Activated CD4-positive, CD25-positive, alpha-beta regulatory T cell treated with anti-CD3 and anti-CD28 coated beads, Interleukin-2, amount 50 U/mL, for 72 hours (primary cell): ENCODE measurements at regions not wholly inside any gene's neighbourhood (a gene's known extent, or its start where the extent isn't known, plus 50 kb on each side); places are given as distances from the start of the nearest gene placed in this dataset.
"Not testable (repeated sequence)": the region's sequence is repeated elsewhere in the genome, so short reads cannot be mapped to it uniquely, and the experiment has no call there.

ENCODE experiments used
- DNase-seq: peaks from one replicate; pipeline ENCODE4 v3.0.0; 2021

DNA sequence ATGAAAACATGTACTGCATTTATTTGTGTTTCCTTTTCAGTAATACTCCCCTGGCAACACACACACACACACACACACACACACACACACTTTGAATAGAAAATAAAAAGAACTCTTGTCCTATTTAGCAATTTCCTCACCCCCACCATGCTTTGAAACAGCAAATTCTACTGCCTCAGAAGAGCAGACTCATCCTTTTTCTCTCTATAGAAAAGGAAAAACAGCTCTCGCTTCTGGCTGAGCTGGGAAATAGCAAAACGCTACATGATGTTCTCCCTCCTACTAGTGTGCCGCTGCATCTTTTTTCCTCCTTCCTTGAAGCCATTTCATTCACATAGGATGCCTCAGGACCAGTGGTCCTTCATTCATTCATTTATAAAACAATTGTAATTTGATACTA is 453.6 kb downstream of the CSNK1G3 start:
- no peak for DNase-seq

DNA sequence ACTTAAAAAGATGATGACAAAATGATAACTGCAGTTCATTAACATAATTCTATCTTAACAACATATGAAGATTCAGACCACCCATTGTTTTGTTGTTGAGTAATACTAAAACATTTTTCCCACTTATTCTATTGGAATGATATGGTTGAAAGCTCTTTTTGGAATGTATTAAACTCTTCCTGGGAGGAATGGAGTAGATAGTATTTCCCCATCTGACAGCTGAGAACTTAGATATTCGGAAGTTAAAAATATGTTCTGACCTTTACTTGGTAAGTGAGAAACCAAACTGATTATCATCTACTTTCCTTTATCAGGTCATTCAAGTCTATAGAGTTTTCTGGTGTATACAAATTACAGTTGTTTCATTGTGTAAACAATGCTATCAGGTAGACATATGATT is 452.9 kb downstream of the CSNK1G3 start:
- no peak for DNase-seq

DNA sequence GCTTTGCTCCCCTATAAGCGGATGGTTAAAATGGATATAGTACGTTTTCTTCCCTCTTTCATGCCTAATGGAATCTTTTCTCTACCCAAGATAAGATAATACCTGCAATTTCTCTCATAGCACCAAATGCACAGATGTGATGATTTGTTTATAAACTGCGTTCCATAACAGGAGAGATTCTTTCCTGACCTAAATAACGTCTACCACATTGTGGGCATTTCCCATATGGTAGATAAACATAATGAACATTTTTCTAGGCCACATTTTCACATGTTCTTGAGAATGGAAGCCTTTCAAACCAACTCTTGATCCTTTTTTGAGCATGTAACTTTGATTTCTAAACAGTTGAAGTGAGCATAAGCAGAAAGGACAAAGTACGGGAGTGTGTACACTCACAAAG is 448.5 kb downstream of the CSNK1G3 start:
- DNase-seq, result no peak

DNA sequence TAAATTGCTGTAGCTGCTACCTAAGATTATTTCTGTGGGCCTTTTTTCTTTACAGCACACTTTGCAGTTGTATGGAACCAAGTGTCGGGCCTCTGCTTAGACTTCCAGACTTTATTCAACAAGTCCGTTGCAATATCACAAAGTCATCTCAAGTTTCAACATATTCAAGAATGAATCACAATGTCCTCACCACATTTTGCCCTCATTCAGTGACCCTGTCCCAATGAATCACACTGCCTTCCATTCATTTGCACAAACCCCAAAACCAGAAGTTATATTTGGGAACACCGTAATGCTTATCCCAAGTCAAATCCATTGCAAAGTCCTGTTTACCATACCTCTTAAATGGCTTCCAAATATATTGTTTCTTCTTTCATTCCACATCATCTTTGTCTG is 439.6 kb downstream of the CSNK1G3 start:
- no peak for DNase-seq

GRCh38 chr5:123950701-123951581 is 439.0 kb downstream of the CSNK1G3 start:
- DNase-seq, result no peak

DNA sequence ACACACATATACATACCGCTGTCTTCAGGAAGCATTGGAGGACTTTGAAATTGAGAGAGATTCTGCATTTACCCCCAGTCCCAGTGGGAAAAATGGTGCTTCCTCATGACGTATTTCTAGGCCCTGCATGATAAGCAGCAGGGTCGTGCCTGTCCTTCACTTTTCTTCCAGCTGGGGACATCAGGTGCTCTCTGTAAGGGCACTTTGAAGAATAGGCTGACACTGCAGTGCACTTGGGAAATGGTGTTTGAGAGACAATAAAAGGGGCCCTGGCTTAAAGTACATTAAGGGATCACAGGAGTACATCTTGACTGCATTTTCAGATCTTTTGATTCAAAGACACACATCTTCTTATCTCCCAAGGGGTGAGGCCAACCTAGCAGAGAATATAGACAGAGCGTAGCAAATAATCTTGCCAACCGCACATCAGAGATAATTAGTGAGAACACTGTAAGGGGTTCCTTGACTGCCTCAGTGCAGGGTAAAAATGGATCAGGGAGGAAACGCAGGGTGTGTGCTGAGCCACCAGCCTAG is 437.9 kb downstream of the CSNK1G3 start:
- no peak for DNase-seq

DNA sequence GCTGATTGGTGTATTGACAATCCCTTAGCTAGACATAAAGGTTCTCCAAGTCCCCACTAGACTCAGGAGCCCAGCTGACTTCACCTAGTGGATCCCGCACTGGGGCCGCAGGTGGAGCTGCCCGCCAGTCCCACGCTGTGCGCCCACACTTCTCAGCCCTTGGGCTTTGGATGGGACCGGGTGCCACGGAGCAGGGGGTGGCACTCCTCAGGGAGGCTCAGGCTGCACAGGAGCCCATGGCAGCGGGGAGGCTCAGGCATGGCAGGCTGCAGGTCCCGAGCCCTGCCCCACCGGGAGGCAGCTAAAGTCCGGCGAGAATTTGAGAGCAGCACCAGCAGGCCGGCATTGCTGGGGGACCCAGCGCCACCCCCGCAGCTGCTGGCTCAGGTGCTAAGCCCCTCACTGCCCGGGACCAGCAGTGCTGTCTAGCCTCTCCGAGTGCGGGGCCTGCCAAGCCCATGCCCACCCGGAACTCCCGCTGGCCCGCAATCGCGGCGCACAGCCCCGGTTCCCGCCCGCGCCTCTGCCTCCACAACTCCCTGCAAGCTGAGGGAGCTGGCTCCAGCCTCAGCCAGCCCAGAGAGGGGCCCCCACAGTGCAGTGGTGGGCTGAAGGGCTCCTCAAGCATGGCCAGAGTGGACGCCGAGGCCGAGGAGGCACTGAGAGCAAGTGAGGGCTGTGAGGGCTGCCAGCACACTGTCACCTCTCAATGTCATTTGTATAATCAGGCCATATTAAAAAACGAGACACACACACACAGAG is 437.2 kb downstream of the CSNK1G3 start:
- DNase-seq, result no peak

GRCh38 chr5:123947797-123948196 is 435.8 kb downstream of the CSNK1G3 start:
- DNase-seq, result no peak

DNA sequence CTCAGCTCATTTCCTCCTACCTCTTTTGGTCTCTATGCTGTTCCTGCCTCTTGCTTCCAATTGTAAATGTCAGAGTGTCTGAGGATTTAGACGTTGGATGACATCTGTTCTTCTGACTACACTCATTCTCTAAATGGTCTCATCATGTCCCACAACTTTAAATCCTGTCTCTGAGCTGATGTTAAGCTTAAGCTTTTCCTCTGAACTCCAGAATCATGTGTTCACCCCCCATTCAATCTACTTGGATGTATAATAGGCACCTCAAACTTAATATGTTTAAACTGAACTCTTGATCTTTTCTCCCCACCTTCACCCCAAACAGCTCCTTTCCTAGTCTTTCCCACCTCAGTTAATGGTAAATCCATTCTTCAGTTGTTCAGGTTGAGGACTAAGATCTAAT is 433.6 kb downstream of the CSNK1G3 start:
- DNase-seq, result no peak

DNA sequence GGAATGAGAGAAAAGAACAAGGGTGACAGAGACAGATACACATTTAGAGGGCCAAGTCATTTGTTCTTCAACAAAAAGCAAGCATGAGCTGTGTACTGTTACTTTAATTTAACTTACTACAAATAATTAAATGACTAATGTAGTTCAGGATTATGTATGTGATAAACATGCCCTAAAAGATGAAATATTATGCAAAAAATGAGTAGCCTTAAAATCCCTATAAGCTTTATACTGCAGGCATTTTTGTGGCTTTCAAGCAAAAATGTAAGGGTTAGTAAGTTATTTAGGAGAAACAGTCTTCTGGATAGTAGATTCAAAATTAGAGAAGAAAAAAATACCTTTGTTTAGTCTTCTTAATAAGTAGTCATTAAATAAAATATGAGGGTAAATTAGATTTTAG is 431.2 kb downstream of the CSNK1G3 start:
- DNase-seq, result no peak

GRCh38 chr5:123940416-123940815 is 428.4 kb downstream of the CSNK1G3 start:
- no peak for DNase-seq

GRCh38 chr5:123937230-123937629 is 425.3 kb downstream of the CSNK1G3 start:
- no peak for DNase-seq

GRCh38 chr5:123936548-123936947 is 424.6 kb downstream of the CSNK1G3 start:
- DNase-seq, result no peak

- DNase-seq, result not testable (repeated sequence)
Measured at GRCh38 chr5:123933812-123934211, 421.8 kb downstream of the CSNK1G3 start.

GRCh38 chr5:123929055-123929474 is 417.1 kb downstream of the CSNK1G3 start:
- DNase-seq, result no peak

DNA sequence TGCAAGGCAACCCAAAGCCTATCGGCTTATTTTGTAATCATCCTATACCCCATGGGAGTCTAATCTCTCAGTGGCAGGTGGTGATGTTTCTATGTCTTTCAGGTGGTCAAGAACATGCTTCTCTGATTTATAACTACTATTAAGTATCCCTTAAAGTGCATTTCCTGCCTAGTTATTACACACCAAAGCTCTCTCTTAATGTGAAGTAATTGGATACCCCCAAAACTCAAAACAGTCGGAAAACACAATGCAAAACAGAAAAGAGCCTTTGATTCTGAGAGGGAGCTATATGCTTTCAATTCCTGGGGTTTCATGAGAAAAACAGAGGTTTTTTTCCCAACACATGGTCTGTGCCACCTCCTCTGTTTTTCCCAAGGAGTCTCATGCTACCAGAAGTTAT is 416.4 kb downstream of the CSNK1G3 start:
- no peak for DNase-seq

- DNase-seq, result no peak
Measured at GRCh38 chr5:123921193-123921592, 409.2 kb downstream of the CSNK1G3 start.

GRCh38 chr5:123916345-123917121 is 404.6 kb downstream of the CSNK1G3 start:
- DNase-seq, result no peak

GRCh38 chr5:123914333-123914732 is 402.4 kb downstream of the CSNK1G3 start:
- no peak for DNase-seq

GRCh38 chr5:123907349-123907748 is 395.4 kb downstream of the CSNK1G3 start:
- no peak for DNase-seq

- DNase-seq, result no peak
Measured at GRCh38 chr5:123906698-123907295, 394.8 kb downstream of the CSNK1G3 start.

- no peak for DNase-seq
Measured at GRCh38 chr5:123885081-123885480, 373.1 kb downstream of the CSNK1G3 start.

DNA sequence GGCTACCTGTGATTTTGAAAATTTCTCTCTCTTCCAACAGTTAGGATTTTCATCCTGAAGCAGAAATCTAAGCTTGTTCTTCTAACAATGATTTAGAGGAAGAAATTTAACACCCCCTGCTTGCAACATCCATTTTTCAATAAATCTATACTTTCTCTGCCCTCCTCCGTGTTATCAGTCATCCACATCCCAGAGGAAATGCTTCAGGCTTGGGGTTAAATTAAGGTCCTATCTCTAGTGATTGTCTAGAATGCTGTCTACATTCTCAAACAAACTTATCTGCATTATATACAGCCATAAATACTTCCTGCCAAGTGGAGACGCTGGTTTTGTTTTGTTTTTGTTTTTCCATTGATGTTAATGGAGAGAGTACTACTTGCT is 371.0 kb downstream of the CSNK1G3 start:
- DNase-seq, result no peak
